ENCODE measurements at regions not wholly inside any gene's neighbourhood (a gene's known extent, or its start where the extent isn't known, plus 50 kb on each side); places are given as distances from the start of the nearest gene placed in this dataset.

- TF ChIP-seq, protein P1, sequence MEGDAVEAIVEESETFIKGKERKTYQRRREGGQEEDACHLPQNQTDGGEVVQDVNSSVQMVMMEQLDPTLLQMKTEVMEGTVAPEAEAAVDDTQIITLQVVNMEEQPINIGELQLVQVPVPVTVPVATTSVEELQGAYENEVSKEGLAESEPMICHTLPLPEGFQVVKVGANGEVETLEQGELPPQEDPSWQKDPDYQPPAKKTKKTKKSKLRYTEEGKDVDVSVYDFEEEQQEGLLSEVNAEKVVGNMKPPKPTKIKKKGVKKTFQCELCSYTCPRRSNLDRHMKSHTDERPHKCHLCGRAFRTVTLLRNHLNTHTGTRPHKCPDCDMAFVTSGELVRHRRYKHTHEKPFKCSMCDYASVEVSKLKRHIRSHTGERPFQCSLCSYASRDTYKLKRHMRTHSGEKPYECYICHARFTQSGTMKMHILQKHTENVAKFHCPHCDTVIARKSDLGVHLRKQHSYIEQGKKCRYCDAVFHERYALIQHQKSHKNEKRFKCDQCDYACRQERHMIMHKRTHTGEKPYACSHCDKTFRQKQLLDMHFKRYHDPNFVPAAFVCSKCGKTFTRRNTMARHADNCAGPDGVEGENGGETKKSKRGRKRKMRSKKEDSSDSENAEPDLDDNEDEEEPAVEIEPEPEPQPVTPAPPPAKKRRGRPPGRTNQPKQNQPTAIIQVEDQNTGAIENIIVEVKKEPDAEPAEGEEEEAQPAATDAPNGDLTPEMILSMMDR (IDR thresholded peaks at IDR 0.05): no peak
- TF ChIP-seq POLR2A (IDR thresholded peaks at IDR 0.05): no peak
Measured at GRCh38 chr5:175013251-175013650, 288.9 kb downstream of the MSX2 start.

Measured in esophagus squamous epithelium (tissue), 4 donors.